ENCODE measurements at regions not wholly inside any gene's neighbourhood (a gene's known extent, or its start where the extent isn't known, plus 50 kb on each side); places are given as distances from the start of the nearest gene placed in this dataset.

- DNase-seq = no peak
Measured at GRCh38 chr15:95596496-95596895, 734.0 kb upstream of the NR2F2 start.

GRCh38 chr15:95598251-95598855 is 732.1 kb upstream of the NR2F2 start:
- DNase-seq = no peak

DNA sequence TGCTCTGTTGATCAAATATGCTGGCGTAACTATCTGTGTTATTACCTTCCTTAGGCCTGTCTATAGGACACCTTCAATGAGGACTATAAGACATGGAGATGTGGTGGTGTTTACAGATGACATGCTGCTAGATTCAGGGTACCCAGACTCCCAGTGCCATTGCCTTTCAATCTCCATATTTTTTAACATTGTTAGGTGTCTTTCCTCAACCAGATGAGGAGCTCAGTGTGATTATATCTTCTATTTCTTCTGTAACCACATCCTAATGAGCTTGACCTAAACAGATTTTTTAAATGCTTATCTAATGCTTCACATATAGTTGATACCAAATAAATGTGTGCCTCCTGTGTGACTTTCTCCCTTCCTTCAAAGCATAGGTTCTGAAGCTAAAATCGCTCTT is 730.1 kb upstream of the NR2F2 start:
- DNase-seq = no peak

DNA sequence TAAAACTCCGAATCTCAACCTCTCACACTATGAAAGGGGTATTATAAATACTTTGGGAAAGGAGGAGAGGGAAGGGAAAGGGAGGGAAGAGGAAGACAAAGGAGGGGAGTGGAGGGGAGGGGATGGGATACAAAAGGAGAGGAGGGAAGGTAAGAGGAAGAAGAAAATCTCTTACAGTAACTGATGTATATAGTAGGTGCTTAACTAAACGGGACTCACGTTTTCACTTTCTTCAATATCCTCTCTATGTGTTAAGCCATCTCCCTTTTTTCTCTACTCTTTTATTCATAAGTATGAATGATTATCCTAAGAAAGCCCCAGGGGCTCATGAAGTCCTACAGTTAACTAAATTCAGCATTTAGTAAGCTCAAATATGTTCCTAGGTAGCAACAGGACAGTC is 729.6 kb upstream of the NR2F2 start:
- DNase-seq = no peak

- DNase-seq = no peak
Measured at GRCh38 chr15:95601525-95601924, 729.0 kb upstream of the NR2F2 start.

DNA sequence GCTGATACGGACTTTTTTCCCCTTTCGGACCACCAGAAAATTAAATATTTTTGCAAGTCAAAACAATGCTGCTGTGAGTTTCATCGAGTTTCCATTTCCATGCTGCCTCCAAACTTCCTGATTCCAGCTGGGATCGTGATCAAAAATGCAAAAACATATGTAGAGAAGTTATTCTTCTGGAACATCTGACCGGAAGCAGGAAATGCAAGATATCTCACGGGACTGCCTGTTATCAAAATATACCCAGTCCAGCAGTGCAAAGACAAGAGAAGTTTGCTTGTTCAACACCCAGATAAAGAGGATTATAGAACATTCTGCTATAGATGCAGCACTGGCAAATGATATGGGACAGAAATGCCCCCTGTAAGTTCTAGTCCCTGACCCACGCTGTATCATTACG is 726.7 kb upstream of the NR2F2 start:
- no peak for DNase-seq

GRCh38 chr15:95604634-95605036 is 725.9 kb upstream of the NR2F2 start:
- DNase-seq = no peak

DNA sequence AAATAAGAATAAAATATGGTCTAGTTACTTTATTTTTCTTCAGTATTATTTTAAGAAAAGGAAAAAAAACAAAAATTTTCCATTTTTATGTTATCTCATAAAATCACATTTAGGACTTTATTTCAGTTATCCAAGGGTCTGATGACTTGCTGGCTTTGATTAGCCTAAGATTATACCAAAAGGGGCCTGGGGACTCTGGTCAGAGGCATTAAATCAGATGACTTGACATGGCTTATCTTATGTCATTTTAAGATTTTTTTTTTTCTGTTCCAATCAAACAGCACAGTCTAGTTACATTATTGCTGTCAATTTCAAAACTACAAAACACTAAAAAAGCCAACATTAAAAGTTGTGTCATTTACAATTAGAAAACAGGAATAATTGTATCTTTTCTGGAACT is 725.4 kb upstream of the NR2F2 start:
- DNase-seq = no peak

- no peak for DNase-seq
Measured at GRCh38 chr15:95606551-95606950, 723.9 kb upstream of the NR2F2 start.

DNA sequence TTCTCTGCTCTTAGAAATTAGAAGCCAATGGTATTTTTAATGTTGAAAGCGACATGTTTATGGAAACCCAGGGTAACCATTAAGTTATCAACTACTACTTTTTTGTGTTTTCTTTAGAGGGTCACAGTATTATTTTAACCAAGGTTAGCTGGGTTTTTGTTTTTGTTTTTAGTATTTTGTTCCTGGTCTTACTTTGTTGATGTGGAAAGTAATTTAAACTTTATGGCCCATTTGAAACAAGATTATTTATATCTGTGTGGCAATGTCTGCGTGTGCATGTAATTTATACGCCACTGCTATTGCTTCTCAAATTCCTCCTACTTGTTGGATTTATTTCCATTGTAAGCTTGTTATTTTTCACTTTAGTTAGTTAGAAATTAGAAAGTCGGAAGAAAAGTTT is 722.1 kb upstream of the NR2F2 start:
- no peak for DNase-seq

DNA sequence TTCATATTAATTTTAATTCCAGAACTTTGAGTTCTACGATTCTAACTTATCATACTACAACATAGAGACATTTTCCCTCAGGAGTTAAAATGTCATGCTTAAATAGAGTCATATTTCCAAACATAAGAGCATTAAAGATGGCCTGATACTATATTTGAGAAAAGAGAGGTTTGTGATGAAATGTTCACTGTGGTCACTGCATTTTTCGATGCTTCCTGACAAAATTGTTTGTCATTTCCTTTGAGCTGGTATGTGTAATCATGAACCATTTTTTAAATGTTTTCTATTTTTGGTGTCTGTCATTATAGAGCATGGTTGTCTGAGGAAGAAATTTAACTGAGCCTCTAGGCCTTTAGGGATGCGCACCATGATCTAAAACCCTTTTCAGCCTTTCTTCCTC is 721.4 kb upstream of the NR2F2 start:
- DNase-seq = no peak

- DNase-seq = no peak
Measured at GRCh38 chr15:95610945-95611344, 719.6 kb upstream of the NR2F2 start.

- no peak for DNase-seq
Measured at GRCh38 chr15:95615436-95615835, 715.1 kb upstream of the NR2F2 start.

GRCh38 chr15:95616306-95616705 is 714.2 kb upstream of the NR2F2 start:
- no peak for DNase-seq

GRCh38 chr15:95620934-95621579 is 709.4 kb upstream of the NR2F2 start:
- DNase-seq = peak; percentile 35 to 46

- no peak for DNase-seq
Measured at GRCh38 chr15:95622843-95623242, 707.7 kb upstream of the NR2F2 start.

GRCh38 chr15:95624100-95624499 is 706.4 kb upstream of the NR2F2 start:
- no peak for DNase-seq

- no peak for DNase-seq
Measured at GRCh38 chr15:95624616-95625361, 705.7 kb upstream of the NR2F2 start.

DNA sequence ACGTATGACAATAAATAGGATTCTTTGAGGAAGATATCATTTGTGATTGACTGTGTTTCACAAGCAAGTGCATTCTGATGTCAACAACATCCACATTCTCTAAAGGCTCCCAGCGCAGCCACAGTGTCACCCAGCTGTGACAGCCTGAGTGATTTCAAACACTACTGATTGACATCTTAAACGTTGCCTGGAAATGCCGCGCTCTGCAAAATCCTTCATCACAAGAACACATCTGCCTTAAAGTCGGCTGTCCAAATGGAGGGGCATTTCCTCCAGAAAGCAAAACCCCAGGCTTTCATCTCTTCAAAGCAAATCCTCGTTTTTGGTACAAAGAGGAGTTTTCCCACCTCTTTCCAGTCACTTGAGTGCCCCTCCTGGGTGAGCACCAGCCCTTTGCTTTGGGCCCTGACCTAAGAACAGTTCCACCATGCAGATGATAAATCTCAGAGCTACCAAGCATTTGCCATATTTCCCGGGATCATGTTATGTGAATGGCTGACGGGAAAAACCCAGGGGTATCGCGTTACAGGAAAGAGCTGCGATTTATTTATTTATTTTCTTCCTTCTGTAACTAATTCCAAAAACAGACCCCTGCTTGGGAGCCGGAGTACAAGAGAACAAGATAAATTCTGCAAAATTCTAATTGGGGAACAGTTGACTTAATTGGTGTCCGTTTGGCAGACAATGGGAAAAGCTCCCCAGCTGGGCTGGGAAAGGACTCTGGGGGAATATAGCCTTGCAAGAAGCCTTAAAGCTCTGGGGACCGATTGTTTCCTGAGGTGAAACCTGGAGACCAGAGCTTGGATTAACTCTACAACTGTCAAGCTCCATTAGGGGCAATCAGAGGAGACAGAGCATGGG is 703.8 kb upstream of the NR2F2 start:
- DNase-seq = no peak

DNA sequence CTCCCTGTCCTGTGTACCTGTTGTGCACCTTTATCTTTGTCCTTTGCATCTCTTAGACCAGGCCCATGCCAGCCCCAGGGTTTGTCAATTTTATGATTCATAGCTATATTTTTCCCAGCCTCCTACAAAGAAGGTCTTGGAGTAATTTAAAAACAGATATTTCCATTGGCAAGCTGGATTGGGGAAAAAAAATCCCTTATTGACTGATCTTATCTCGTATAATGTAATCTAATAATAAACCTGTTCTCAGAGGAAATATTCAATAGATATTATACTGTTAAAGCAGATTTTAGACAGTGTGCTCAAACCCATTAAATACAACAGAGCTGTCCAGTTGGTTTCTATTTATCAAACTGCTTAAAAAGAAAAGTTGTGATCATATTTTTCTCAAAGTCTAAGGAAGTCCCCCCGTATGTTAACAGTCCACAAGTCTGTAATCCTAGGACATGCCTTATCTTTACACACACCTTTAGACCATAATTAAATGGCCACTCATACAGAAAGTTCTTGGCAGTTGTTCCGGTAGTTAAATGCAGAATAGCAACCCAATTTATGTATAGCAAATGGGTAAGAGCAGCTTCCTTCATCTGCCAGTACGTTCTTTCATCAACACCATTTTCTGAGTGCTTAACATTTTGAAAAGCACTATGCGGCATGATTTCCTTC is 700.9 kb upstream of the NR2F2 start:
- no peak for DNase-seq

GRCh38 chr15:95630683-95631082 is 699.8 kb upstream of the NR2F2 start:
- no peak for DNase-seq

DNA sequence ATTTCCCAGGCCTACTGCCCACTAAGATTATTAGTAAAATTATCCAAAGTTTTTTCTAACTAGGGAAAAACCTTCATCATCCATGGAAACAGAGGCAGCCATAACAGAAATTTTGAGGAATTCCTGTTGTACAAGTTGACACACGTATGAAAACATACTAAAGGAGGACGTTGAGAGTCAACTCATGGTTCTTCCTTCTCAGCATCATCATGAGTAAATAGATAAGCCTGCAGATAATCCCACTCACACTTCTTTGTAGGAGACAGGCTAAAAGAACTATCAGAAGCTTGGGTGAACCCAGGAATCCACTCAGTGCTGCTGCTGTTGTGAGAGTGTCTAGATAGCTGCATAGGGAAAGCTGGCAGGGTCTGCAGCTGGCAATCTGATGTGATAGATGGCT is 694.8 kb upstream of the NR2F2 start:
- no peak for DNase-seq

- DNase-seq = no peak
Measured at GRCh38 chr15:95636107-95636506, 694.4 kb upstream of the NR2F2 start.
